ENCODE measurements at regions not wholly inside any gene's neighbourhood (a gene's known extent, or its start where the extent isn't known, plus 50 kb on each side); places are given as distances from the start of the nearest gene placed in this dataset.

GRCh38 chr2:173446722-173447121 is 92.0 kb downstream of the CDCA7 start:
- peaks cover 5% of the 10 kb centered on the region for H3K9me3 Mint-ChIP-seq
- H3K36me3 Mint-ChIP-seq, result no peaks in the 10 kb centered on the region
- no peak overlapping the region for H3K27ac Mint-ChIP-seq
- no peak for DNase-seq (ENCODE audit: extremely low spot score, unreplicated experiment)
- H3K4me3 Mint-ChIP-seq, result no peak overlapping the region
- H3K27me3 Mint-ChIP-seq, result peaks cover 7% of the 10 kb centered on the region
- no peak for TF ChIP-seq CTCF (conservative IDR thresholded peaks at IDR 0.05)
- peaks cover 7% of the 10 kb centered on the region for H3K4me1 Mint-ChIP-seq (ENCODE audit: unreplicated experiment)

- peak; percentile 85 for TF ChIP-seq CTCF (conservative IDR thresholded peaks at IDR 0.05)
- peak overlapping the region; percentile 84 for H3K4me3 Mint-ChIP-seq
- peaks cover 5% of the 10 kb centered on the region for H3K9me3 Mint-ChIP-seq
- no peaks in the 10 kb centered on the region for H3K36me3 Mint-ChIP-seq
- peaks cover 8% of the 10 kb centered on the region for H3K27me3 Mint-ChIP-seq
- H3K4me1 Mint-ChIP-seq (ENCODE audit: unreplicated experiment), result peaks cover 18% of the 10 kb centered on the region
- peak; percentile 78 for DNase-seq (ENCODE audit: extremely low spot score, unreplicated experiment)
- H3K27ac Mint-ChIP-seq, result peak overlapping the region; percentile 31
These were observed 94.3 kb downstream of the CDCA7 start for GRCh38 chr2:173448938-173449471.

- peaks cover 18% of the 10 kb centered on the region for H3K4me1 Mint-ChIP-seq (ENCODE audit: unreplicated experiment)
- DNase-seq (ENCODE audit: extremely low spot score, unreplicated experiment), result no peak
- TF ChIP-seq CTCF (conservative IDR thresholded peaks at IDR 0.05), result no peak
- H3K4me3 Mint-ChIP-seq, result no peak overlapping the region
- H3K9me3 Mint-ChIP-seq, result peaks cover 5% of the 10 kb centered on the region
- H3K27ac Mint-ChIP-seq, result no peak overlapping the region
- H3K27me3 Mint-ChIP-seq, result peaks cover 16% of the 10 kb centered on the region
- H3K36me3 Mint-ChIP-seq, result no peaks in the 10 kb centered on the region
These were observed 96.4 kb downstream of the CDCA7 start for GRCh38 chr2:173451118-173451517.

GRCh38 chr2:173451941-173452340 is 97.3 kb downstream of the CDCA7 start:
- no peak overlapping the region for H3K27ac Mint-ChIP-seq
- no peak for TF ChIP-seq CTCF (conservative IDR thresholded peaks at IDR 0.05)
- no peaks in the 10 kb centered on the region for H3K9me3 Mint-ChIP-seq
- no peaks in the 10 kb centered on the region for H3K36me3 Mint-ChIP-seq
- H3K4me1 Mint-ChIP-seq (ENCODE audit: unreplicated experiment), result peaks cover 18% of the 10 kb centered on the region
- DNase-seq (ENCODE audit: extremely low spot score, unreplicated experiment), result no peak
- no peak overlapping the region for H3K4me3 Mint-ChIP-seq
- H3K27me3 Mint-ChIP-seq, result peaks cover 16% of the 10 kb centered on the region

GRCh38 chr2:173452416-173452815 is 97.7 kb downstream of the CDCA7 start:
- H3K27me3 Mint-ChIP-seq, result peaks cover 20% of the 10 kb centered on the region
- no peaks in the 10 kb centered on the region for H3K36me3 Mint-ChIP-seq
- H3K4me3 Mint-ChIP-seq, result no peak overlapping the region
- no peak for DNase-seq (ENCODE audit: extremely low spot score, unreplicated experiment)
- no peak overlapping the region for H3K27ac Mint-ChIP-seq
- H3K4me1 Mint-ChIP-seq (ENCODE audit: unreplicated experiment), result peaks cover 21% of the 10 kb centered on the region
- no peaks in the 10 kb centered on the region for H3K9me3 Mint-ChIP-seq
- no peak for TF ChIP-seq CTCF (conservative IDR thresholded peaks at IDR 0.05)

GRCh38 chr2:173456960-173457359 is 102.3 kb downstream of the CDCA7 start:
- H3K27ac Mint-ChIP-seq, result no peak overlapping the region
- H3K4me1 Mint-ChIP-seq (ENCODE audit: unreplicated experiment), result peaks cover 30% of the 10 kb centered on the region
- DNase-seq (ENCODE audit: extremely low spot score, unreplicated experiment), result no peak
- no peak for TF ChIP-seq CTCF (conservative IDR thresholded peaks at IDR 0.05)
- H3K27me3 Mint-ChIP-seq, result peaks cover 26% of the 10 kb centered on the region
- H3K9me3 Mint-ChIP-seq, result no peaks in the 10 kb centered on the region
- no peak overlapping the region for H3K4me3 Mint-ChIP-seq
- H3K36me3 Mint-ChIP-seq, result no peaks in the 10 kb centered on the region

All from type B pancreatic cell (in vitro differentiated cells).